ENCODE measurements at regions not wholly inside any gene's neighbourhood (a gene's known extent, or its start where the extent isn't known, plus 50 kb on each side); places are given as distances from the start of the nearest gene placed in this dataset.
"Not testable (repeated sequence)": the region's sequence is repeated elsewhere in the genome, so short reads cannot be mapped to it uniquely, and the experiment has no call there.

- not testable (repeated sequence) for H3F3A ChIP-seq (ENCODE audit: control insufficient read depth, insufficient read depth); H3K36me3 ChIP-seq (ENCODE audit: control insufficient read depth, low read length); H3K9me2 ChIP-seq (replicated peaks; ENCODE audit: control insufficient read depth, low read length); H3K4me2 ChIP-seq (ENCODE audit: low read length); H3K79me2 ChIP-seq (ENCODE audit: control insufficient read depth, low read length); H3K4me3 ChIP-seq (ENCODE audit: low read length); H3K27me3 ChIP-seq (ENCODE audit: control insufficient read depth, low read length); H4K20me1 ChIP-seq (ENCODE audit: control insufficient read depth, insufficient read depth, low read depth, low read length); H3K27ac ChIP-seq (ENCODE audit: low read depth, low read length); H3K9me3 ChIP-seq (ENCODE audit: control insufficient read depth, insufficient read depth, low read length)
- peaks cover 23% of the 10 kb centered on the region for H3K4me1 ChIP-seq (ENCODE audit: control insufficient read depth, low read length)
These were observed 150.4 kb upstream of the ALDH3B2 start for GRCh38 chr11:67824861-67825260.

GRCh38 chr11:67820081-67820480, 145.7 kb upstream of the ALDH3B2 start:
- Histone ChIP-seq H3K9me3 (ENCODE audit: control insufficient read depth, insufficient read depth, low read length) (no peaks in the 10 kb centered on the region), H3K27ac (ENCODE audit: low read depth, low read length) (no peak overlapping the region), H4K20me1 (ENCODE audit: control insufficient read depth, insufficient read depth, low read depth, low read length) (no peaks in the 10 kb centered on the region), H3K4me2 (ENCODE audit: low read length) (no peak overlapping the region), H3K27me3 (ENCODE audit: control insufficient read depth, low read length) (no peaks in the 10 kb centered on the region), H3K79me2 (ENCODE audit: control insufficient read depth, low read length) (no peaks in the 10 kb centered on the region), H3K4me1 (ENCODE audit: control insufficient read depth, low read length) (peaks cover 8% of the 10 kb centered on the region), H3K9me2 (replicated peaks; ENCODE audit: control insufficient read depth, low read length) (no peaks in the 10 kb centered on the region), H3K4me3 (ENCODE audit: low read length) (no peak overlapping the region), H3F3A (ENCODE audit: control insufficient read depth, insufficient read depth) (no peaks in the 10 kb centered on the region), H3K36me3 (ENCODE audit: control insufficient read depth, low read length) (no peaks in the 10 kb centered on the region)
- TF ChIP-seq EZH2phosphoT487 (IDR thresholded peaks at IDR 0.05; ENCODE audit: borderline replicate concordance, low read length) = no peak
- TF ChIP-seq, protein P1, sequence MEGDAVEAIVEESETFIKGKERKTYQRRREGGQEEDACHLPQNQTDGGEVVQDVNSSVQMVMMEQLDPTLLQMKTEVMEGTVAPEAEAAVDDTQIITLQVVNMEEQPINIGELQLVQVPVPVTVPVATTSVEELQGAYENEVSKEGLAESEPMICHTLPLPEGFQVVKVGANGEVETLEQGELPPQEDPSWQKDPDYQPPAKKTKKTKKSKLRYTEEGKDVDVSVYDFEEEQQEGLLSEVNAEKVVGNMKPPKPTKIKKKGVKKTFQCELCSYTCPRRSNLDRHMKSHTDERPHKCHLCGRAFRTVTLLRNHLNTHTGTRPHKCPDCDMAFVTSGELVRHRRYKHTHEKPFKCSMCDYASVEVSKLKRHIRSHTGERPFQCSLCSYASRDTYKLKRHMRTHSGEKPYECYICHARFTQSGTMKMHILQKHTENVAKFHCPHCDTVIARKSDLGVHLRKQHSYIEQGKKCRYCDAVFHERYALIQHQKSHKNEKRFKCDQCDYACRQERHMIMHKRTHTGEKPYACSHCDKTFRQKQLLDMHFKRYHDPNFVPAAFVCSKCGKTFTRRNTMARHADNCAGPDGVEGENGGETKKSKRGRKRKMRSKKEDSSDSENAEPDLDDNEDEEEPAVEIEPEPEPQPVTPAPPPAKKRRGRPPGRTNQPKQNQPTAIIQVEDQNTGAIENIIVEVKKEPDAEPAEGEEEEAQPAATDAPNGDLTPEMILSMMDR (IDR thresholded peaks at IDR 0.05; ENCODE audit: low read depth, low read length, poor library complexity, severe bottlenecking) = no peak

DNA sequence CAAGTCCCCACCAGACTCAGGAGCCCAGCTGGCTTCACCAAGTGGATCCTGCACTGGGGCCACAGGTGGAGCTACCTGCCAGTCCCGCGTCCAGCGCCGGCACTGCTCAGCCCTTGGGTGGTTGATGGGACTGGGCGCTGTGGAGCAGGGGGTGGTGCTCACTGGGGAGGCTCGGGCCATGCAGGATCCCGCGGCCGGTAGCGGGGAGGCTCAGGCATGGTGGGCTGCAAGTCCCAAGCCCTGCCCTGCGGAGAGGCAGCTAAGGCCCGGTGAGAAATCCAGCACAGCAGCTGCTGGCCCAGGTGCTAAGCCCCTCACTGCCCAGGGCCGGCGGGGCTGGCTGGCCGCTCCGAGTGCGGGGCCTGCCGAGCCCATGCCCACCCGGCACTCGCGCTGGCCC, 143.1 kb upstream of the ALDH3B2 start:
- H3F3A ChIP-seq (ENCODE audit: control insufficient read depth, insufficient read depth); H3K9me3 ChIP-seq (ENCODE audit: control insufficient read depth, insufficient read depth, low read length); H4K20me1 ChIP-seq (ENCODE audit: control insufficient read depth, insufficient read depth, low read depth, low read length): not testable (repeated sequence)

DNA sequence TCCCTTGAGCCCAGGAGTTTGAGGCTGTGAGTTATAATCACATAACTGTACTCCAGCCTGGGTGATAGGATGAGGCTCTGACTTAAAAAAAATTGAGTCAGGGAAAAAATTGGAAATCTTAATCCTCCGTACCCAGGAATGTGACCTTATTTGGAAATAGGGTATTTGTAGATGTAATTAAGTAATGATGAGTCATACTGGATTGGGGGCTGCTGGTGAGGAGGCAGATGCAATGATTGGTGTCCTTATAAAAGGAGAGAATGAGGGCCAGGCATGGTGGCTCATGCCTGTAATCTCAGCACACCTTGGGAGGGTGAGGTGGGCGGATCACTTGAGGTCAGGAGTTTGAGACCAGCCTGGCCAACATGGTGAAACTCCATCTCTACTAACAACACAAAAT, 134.9 kb upstream of the ALDH3B2 start:
- H4K20me1 ChIP-seq (ENCODE audit: control insufficient read depth, insufficient read depth, low read depth, low read length); H3K4me2 ChIP-seq (ENCODE audit: low read length); H3K27ac ChIP-seq (ENCODE audit: low read depth, low read length); H3K27me3 ChIP-seq (ENCODE audit: control insufficient read depth, low read length); H3K4me3 ChIP-seq (ENCODE audit: low read length); H3K36me3 ChIP-seq (ENCODE audit: control insufficient read depth, low read length); H3K4me1 ChIP-seq (ENCODE audit: control insufficient read depth, low read length); H3K9me3 ChIP-seq (ENCODE audit: control insufficient read depth, insufficient read depth, low read length); H3K9me2 ChIP-seq (replicated peaks; ENCODE audit: control insufficient read depth, low read length); H3F3A ChIP-seq (ENCODE audit: control insufficient read depth, insufficient read depth); H3K79me2 ChIP-seq (ENCODE audit: control insufficient read depth, low read length): not testable (repeated sequence)

More for the DNA sequence above, 143.1 kb upstream of the ALDH3B2 start:
- not testable (repeated sequence) for H3K4me1 ChIP-seq (ENCODE audit: control insufficient read depth, low read length); H3K27ac ChIP-seq (ENCODE audit: low read depth, low read length); H3K27me3 ChIP-seq (ENCODE audit: control insufficient read depth, low read length); H3K4me2 ChIP-seq (ENCODE audit: low read length); H3K79me2 ChIP-seq (ENCODE audit: control insufficient read depth, low read length); H3K4me3 ChIP-seq (ENCODE audit: low read length); H3K9me2 ChIP-seq (replicated peaks; ENCODE audit: control insufficient read depth, low read length); H3K36me3 ChIP-seq (ENCODE audit: control insufficient read depth, low read length)

GRCh38 chr11:67807896-67808295, 133.5 kb upstream of the ALDH3B2 start:
- not testable (repeated sequence) for H3K79me2 ChIP-seq (ENCODE audit: control insufficient read depth, low read length); H3K9me3 ChIP-seq (ENCODE audit: control insufficient read depth, insufficient read depth, low read length); H3K4me2 ChIP-seq (ENCODE audit: low read length); H4K20me1 ChIP-seq (ENCODE audit: control insufficient read depth, insufficient read depth, low read depth, low read length); H3K36me3 ChIP-seq (ENCODE audit: control insufficient read depth, low read length); H3K27ac ChIP-seq (ENCODE audit: low read depth, low read length); H3K9me2 ChIP-seq (replicated peaks; ENCODE audit: control insufficient read depth, low read length); H3F3A ChIP-seq (ENCODE audit: control insufficient read depth, insufficient read depth); H3K27me3 ChIP-seq (ENCODE audit: control insufficient read depth, low read length); H3K4me3 ChIP-seq (ENCODE audit: low read length)
- peaks cover 19% of the 10 kb centered on the region for H3K4me1 ChIP-seq (ENCODE audit: control insufficient read depth, low read length)

DNA sequence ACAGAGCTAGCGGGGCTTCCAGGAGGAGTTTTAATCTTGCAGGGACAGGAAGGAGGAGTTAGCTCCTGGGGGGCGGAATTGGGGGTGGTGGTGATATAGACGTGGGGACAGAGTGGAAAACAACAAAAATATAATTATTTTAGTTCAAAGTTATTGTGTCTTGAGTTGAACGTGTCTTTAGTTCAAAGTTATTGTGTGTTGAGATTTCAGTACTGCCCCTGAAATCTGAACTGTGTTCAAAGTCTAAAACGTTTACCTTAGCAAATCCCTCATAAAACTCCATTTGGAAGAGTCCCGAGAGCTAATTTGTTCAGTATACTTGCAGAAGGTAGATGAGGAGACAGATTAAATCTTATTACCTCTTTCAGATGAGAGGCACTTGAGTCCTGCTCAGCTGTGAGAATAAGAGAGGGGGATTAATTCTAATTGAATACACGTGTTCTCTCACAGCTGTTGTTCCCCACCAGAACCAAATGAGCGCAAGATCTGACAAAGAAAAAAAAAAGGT, 132.4 kb upstream of the ALDH3B2 start:
- Histone ChIP-seq H3K4me2 (ENCODE audit: low read length) (peak overlapping the region; percentile 68), H3K4me1 (ENCODE audit: control insufficient read depth, low read length) (peaks cover 19% of the 10 kb centered on the region), H3K4me3 (ENCODE audit: low read length) (peak overlapping the region; percentile 73)
- H3K27ac ChIP-seq (ENCODE audit: low read depth, low read length); H3K9me3 ChIP-seq (ENCODE audit: control insufficient read depth, insufficient read depth, low read length); H4K20me1 ChIP-seq (ENCODE audit: control insufficient read depth, insufficient read depth, low read depth, low read length); H3K36me3 ChIP-seq (ENCODE audit: control insufficient read depth, low read length); H3K9me2 ChIP-seq (replicated peaks; ENCODE audit: control insufficient read depth, low read length); H3K27me3 ChIP-seq (ENCODE audit: control insufficient read depth, low read length); H3K79me2 ChIP-seq (ENCODE audit: control insufficient read depth, low read length); H3F3A ChIP-seq (ENCODE audit: control insufficient read depth, insufficient read depth): not testable (repeated sequence)

GRCh38 chr11:67806183-67806582, 131.8 kb upstream of the ALDH3B2 start:
- not testable (repeated sequence) for H3K27ac ChIP-seq (ENCODE audit: low read depth, low read length); H3K9me2 ChIP-seq (replicated peaks; ENCODE audit: control insufficient read depth, low read length); H3K79me2 ChIP-seq (ENCODE audit: control insufficient read depth, low read length); H3K27me3 ChIP-seq (ENCODE audit: control insufficient read depth, low read length); H4K20me1 ChIP-seq (ENCODE audit: control insufficient read depth, insufficient read depth, low read depth, low read length); H3K9me3 ChIP-seq (ENCODE audit: control insufficient read depth, insufficient read depth, low read length); H3K36me3 ChIP-seq (ENCODE audit: control insufficient read depth, low read length); H3F3A ChIP-seq (ENCODE audit: control insufficient read depth, insufficient read depth)
- H3K4me1 ChIP-seq (ENCODE audit: control insufficient read depth, low read length) = peaks cover 19% of the 10 kb centered on the region
- H3K4me2 ChIP-seq (ENCODE audit: low read length) = peak overlapping the region; percentile 68
- peak overlapping the region; percentile 73 for H3K4me3 ChIP-seq (ENCODE audit: low read length)
